ENCODE measurements at regions not wholly inside any gene's neighbourhood (a gene's known extent, or its start where the extent isn't known, plus 50 kb on each side); places are given as distances from the start of the nearest gene placed in this dataset.
"Not testable (repeated sequence)": the region's sequence is repeated elsewhere in the genome, so short reads cannot be mapped to it uniquely, and the experiment has no call there.

DNA sequence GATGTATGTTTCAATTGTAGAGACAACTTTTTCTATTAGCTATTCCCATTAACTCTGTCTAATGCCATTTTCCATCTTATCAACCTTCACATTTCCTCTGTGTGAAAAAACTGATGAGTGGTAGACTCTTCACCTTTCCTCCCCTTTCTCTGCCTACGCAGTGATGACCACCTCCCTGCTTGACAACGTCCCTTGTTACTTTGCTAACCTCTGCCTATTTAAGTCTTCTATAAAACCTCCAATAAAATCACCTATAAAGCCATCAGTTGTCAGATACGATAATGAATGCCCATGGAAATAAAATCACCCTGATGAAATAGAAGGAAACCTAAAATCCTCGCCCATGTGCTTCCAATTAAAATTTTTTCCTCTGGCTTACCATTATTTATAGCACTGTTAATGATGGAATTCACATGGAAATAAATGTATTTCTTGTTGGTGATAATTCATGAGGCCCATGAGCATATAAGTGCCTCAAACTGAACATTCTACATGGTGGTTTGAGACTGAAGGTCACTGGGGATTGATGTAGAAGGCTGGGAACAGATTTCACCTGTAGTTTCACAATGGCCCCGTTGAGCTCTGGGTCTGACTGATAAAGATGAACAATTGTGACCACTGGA, 1454.0 kb upstream of the SEL1L start:
- CTCF ChIA-PET: no interaction called here
- H3K79me2 ChIP-seq (ENCODE audit: control insufficient read depth, insufficient read depth, low read length): no peaks in the 10 kb centered on the region
- no peaks in the 10 kb centered on the region for H4K20me1 ChIP-seq (replicated peaks; ENCODE audit: control insufficient read depth, extremely low read depth, insufficient read depth, low read length)
- H3K4me1 ChIP-seq (ENCODE audit: control insufficient read depth, extremely low read depth, insufficient read depth, low read length): no peaks in the 10 kb centered on the region
- no TSS peak for BruUV-seq (replicated peaks)
- H3K27ac ChIP-seq (ENCODE audit: insufficient read depth, low read depth, low read length): no peak overlapping the region
- H3K27me3 ChIP-seq (ENCODE audit: control insufficient read depth in 2 of 2, insufficient read depth in 2 of 2, low read length in 2 of 2): no peaks in the 10 kb centered on the region
- H2AFZ ChIP-seq (ENCODE audit: low read depth, low read length): no peak overlapping the region
- TF ChIP-seq GATA2 (IDR thresholded peaks at IDR 0.05; ENCODE audit: insufficient read depth, insufficient read length, low read depth, low read length): no peak
- no peak for TF ChIP-seq POLR2AphosphoS5 (IDR thresholded peaks at IDR 0.05; ENCODE audit: insufficient read depth, low read depth, low read length)
- POLR2A ChIA-PET: no interaction called here
- FAIRE-seq: no peak
- H3K4me3 ChIP-seq (replicated peaks in 1 of 3; ENCODE audit: insufficient read depth in 1 of 3, low read depth in 1 of 3, low read length in 3 of 3): no peak overlapping the region
- H3K9me3 ChIP-seq (replicated peaks; ENCODE audit: control insufficient read depth, insufficient read depth, low read length): no peaks in the 10 kb centered on the region
- no peaks in the 10 kb centered on the region for H3K36me3 ChIP-seq (ENCODE audit: control insufficient read depth in 2 of 2, extremely low read depth in 1 of 2, insufficient read depth in 2 of 2, low read length in 2 of 2)
- dilution Hi-C loops (cut with MboI; ENCODE audit: extremely low pct_ligation_motif_present, low sequenced_read_pairs): no loop called here
- no peak for DNase-seq (ENCODE audit: low read depth, low spot score)
- H3K9me1 ChIP-seq (replicated peaks; ENCODE audit: control insufficient read depth, extremely low read depth, insufficient read depth, low read length): no peaks in the 10 kb centered on the region
- no peak overlapping the region for H3K9ac ChIP-seq (replicated peaks; ENCODE audit: extremely low read depth, insufficient read depth, low read length)
- intact Hi-C loops (cut with micrococcal nuclease): no loop called here
- no peak overlapping the region for H3K4me2 ChIP-seq (ENCODE audit: insufficient read depth, low read length)

- CTCF ChIA-PET; H3K27ac ChIP-seq (ENCODE audit: insufficient read depth, low read depth, low read length); H3K79me2 ChIP-seq (ENCODE audit: control insufficient read depth, insufficient read depth, low read length); FAIRE-seq; dilution Hi-C loops (cut with MboI; ENCODE audit: extremely low pct_ligation_motif_present, low sequenced_read_pairs); H3K9ac ChIP-seq (replicated peaks; ENCODE audit: extremely low read depth, insufficient read depth, low read length); H4K20me1 ChIP-seq (replicated peaks; ENCODE audit: control insufficient read depth, extremely low read depth, insufficient read depth, low read length); POLR2A ChIA-PET; H3K4me1 ChIP-seq (ENCODE audit: control insufficient read depth, extremely low read depth, insufficient read depth, low read length); BruUV-seq (replicated peaks); H3K9me3 ChIP-seq (replicated peaks; ENCODE audit: control insufficient read depth, insufficient read depth, low read length); H3K4me3 ChIP-seq (replicated peaks in 1 of 3; ENCODE audit: insufficient read depth in 1 of 3, low read depth in 1 of 3, low read length in 3 of 3); H2AFZ ChIP-seq (ENCODE audit: low read depth, low read length); intact Hi-C loops (cut with micrococcal nuclease); DNase-seq (ENCODE audit: low read depth, low spot score); H3K9me1 ChIP-seq (replicated peaks; ENCODE audit: control insufficient read depth, extremely low read depth, insufficient read depth, low read length); H3K36me3 ChIP-seq (ENCODE audit: control insufficient read depth in 2 of 2, extremely low read depth in 1 of 2, insufficient read depth in 2 of 2, low read length in 2 of 2); H3K27me3 ChIP-seq (ENCODE audit: control insufficient read depth in 2 of 2, insufficient read depth in 2 of 2, low read length in 2 of 2); H3K4me2 ChIP-seq (ENCODE audit: insufficient read depth, low read length): not testable (repeated sequence)
Measured at GRCh38 chr14:82994547-82994946, 1460.9 kb upstream of the SEL1L start.
